HepG2 (cell line): ENCODE measurements at regions not wholly inside any gene's neighbourhood (a gene's known extent, or its start where the extent isn't known, plus 50 kb on each side); places are given as distances from the start of the nearest gene placed in this dataset.

Experiments
- ATAC-seq: fragments of 200-7000 bp; cut with Tn5 transposase; 3 replicates; pipeline ENCODE4 v1.9.1; 2020; ENCODE audit warnings: mild to moderate bottlenecking, moderate library complexity
- BruUV-seq: library from RNA; stranded (reverse); fragments of 400-500 nt; replicated peaks from 2 replicates; lab custom pipeline; 2021; lab: Mats Ljungman, UMichigan
- CTCF ChIA-PET: fragments of 300-600 bp; formaldehyde crosslinking; extraction: SDS; loops from one replicate; lab custom pipeline; 2021; ENCODE audit warnings: low total read pairs, inconsistent platforms, low intra/inter-chr PET ratio; lab: Yijun Ruan, JAX
- POLR2A ChIA-PET: fragments of 350-600 bp; sonication (Branson Sonifier 250); formaldehyde crosslinking; loops from one replicate; lab custom pipeline; 2020; ENCODE audit warnings: antibody characterized with exemption, inconsistent platforms; lab: Yijun Ruan, JAX
- DNase-seq: peaks from one replicate; pipeline ENCODE4 v3.0.0-alpha.2; 2015; ENCODE audit warnings: low spot score
- FAIRE-seq: peaks from 3 replicates; lab custom pipeline; 2011; peaks lifted over from hg19 to GRCh38; lab: Jason Lieb, UNC
- H2AFZ ChIP-seq: one replicate; pipeline ENCODE4 v1.6.1; 2011; ENCODE audit warnings: low read length, inconsistent platforms
- H3K27ac ChIP-seq: fragments of 300-600 bp; 3 replicates; pipeline ENCODE4 v1.8.0; 2011; ENCODE audit warnings: mixed run types, mild to moderate bottlenecking, mixed read lengths, low read length, inconsistent platforms; ENCODE audit not compliant: insufficient read depth; ENCODE audit errors: extremely low read length
- H3K27me3 ChIP-seq, 2 experiments: fragments of 200-600 bp in 1 of 2; 2 replicates in 1 of 2; 3 replicates in 1 of 2; pipeline versions ENCODE4 v1.6.0 to v1.8.0; 2011; ENCODE audit warnings: low read length in 2 of 2, mild to moderate bottlenecking in 2 of 2, moderate library complexity in 2 of 2, inconsistent platforms in 1 of 2; ENCODE audit not compliant: insufficient read depth in 2 of 2, control insufficient read depth in 1 of 2
- H3K36me3 ChIP-seq, 2 experiments: fragments of 200-600 bp in 1 of 2; replicated peaks in 1 of 2; 2 replicates in 1 of 2; 3 replicates in 1 of 2; pipeline versions ENCODE4 v1.5.1 to v1.8.0; 2011; ENCODE audit warnings: low read length in 2 of 2, inconsistent platforms in 1 of 2; ENCODE audit not compliant: insufficient read depth in 2 of 2, control insufficient read depth in 1 of 2
- H3K4me1 ChIP-seq: 2 replicates; pipeline ENCODE4 v1.5.1; 2012; ENCODE audit warnings: low read length, inconsistent platforms; ENCODE audit not compliant: insufficient read depth
- H3K4me2 ChIP-seq: 2 replicates; pipeline ENCODE4 v1.6.0; 2011; ENCODE audit warnings: low read depth, low read length, inconsistent platforms
- H3K4me3 ChIP-seq, 3 experiments: fragments of 200-600 bp in 1 of 3; sonication (generic), shearing (Covaris generic) in 1 of 3; replicated peaks in 1 of 3; 2 replicates each; pipeline ENCODE4 v1.5.1; 2011 to 2016; ENCODE audit warnings: low read length in 3 of 3, inconsistent platforms in 2 of 3, low read depth in 2 of 3, mild to moderate bottlenecking in 2 of 3, control low read depth in 1 of 3, mixed read lengths in 1 of 3; ENCODE audit not compliant: insufficient read depth in 1 of 3
- H3K79me2 ChIP-seq: one replicate; pipeline ENCODE4 v1.6.1; 2011; ENCODE audit warnings: low read length, inconsistent platforms; ENCODE audit not compliant: insufficient read depth
- H3K9ac ChIP-seq: 2 replicates; pipeline ENCODE4 v1.6.0; 2011; ENCODE audit warnings: mild to moderate bottlenecking, low read depth, low read length, inconsistent platforms; ENCODE audit not compliant: insufficient read depth
- H3K9me3 ChIP-seq: 2 replicates; pipeline ENCODE4 v1.5.1; 2012; ENCODE audit warnings: mild to moderate bottlenecking, low read length
- H4K20me1 ChIP-seq: 2 replicates; pipeline ENCODE4 v1.6.0; 2011; ENCODE audit warnings: inconsistent platforms, mild to moderate bottlenecking, low read length, moderate library complexity; ENCODE audit not compliant: insufficient read depth
- ETV6 ChIP-seq: sonication (generic); formaldehyde crosslinking; conservative IDR thresholded peaks from 2 replicates; pipeline ENCODE4 v1.4.0; 2020; ENCODE audit warnings: missing genetic modification reagents
- GRHL1 ChIP-seq: sonication (generic); formaldehyde crosslinking; conservative IDR thresholded peaks from 2 replicates; pipeline ENCODE4 v1.8.0; 2022; ENCODE audit warnings: missing genetic modification reagents
- MAFK ChIP-seq, 2 experiments: IDR thresholded peaks in 1 of 2; conservative IDR thresholded peaks in 1 of 2; 2 replicates each; pipeline ENCODE4 v1.6.1; 2011; ENCODE audit warnings: improper control_type of control experiment in 2 of 2, low read length in 2 of 2
- MYNN ChIP-seq: sonication (generic); formaldehyde crosslinking; IDR thresholded peaks from 2 replicates; pipeline ENCODE4 v1.4.0; 2020; ENCODE audit warnings: mild to moderate bottlenecking, low read depth, missing genetic modification reagents
- NCOA1 ChIP-seq: sonication (generic); formaldehyde crosslinking; IDR thresholded peaks from 2 replicates; pipeline ENCODE4 v1.9.0; 2021; ENCODE audit warnings: missing genetic modification reagents
- RARG ChIP-seq: sonication (generic); formaldehyde crosslinking; IDR thresholded peaks from 2 replicates; pipeline ENCODE4 v1.4.0; 2020; ENCODE audit warnings: low read depth, mild to moderate bottlenecking, missing genetic modification reagents
- SNRNP70 ChIP-seq: fragments of 200-400 bp; formaldehyde crosslinking; IDR thresholded peaks from 2 replicates; pipeline ENCODE4 v1.6.1; 2017; ENCODE audit warnings: mild to moderate bottlenecking, low read depth, low read length, moderate library complexity
- ZBTB3 ChIP-seq: sonication (generic); formaldehyde crosslinking; IDR thresholded peaks from 2 replicates; pipeline ENCODE4 v1.4.0; 2020; ENCODE audit warnings: low read depth, mild to moderate bottlenecking, moderate library complexity, missing genetic modification reagents, borderline replicate concordance
- ZNF224 ChIP-seq: sonication (generic); formaldehyde crosslinking; IDR thresholded peaks from 2 replicates; pipeline ENCODE4 v1.5.0; 2020; ENCODE audit warnings: mild to moderate bottlenecking, missing genetic modification reagents
- ZNF564 ChIP-seq: sonication (generic); formaldehyde crosslinking; IDR thresholded peaks from 2 replicates; pipeline ENCODE4 v1.8.1; 2023; ENCODE audit warnings: mild to moderate bottlenecking, missing genetic modification reagents
- ZNF615 ChIP-seq: sonication (generic); formaldehyde crosslinking; IDR thresholded peaks from 2 replicates; pipeline ENCODE4 v1.5.0; 2020; ENCODE audit warnings: mild to moderate bottlenecking, missing genetic modification reagents, borderline replicate concordance
- ZNF629 ChIP-seq: sonication (generic); formaldehyde crosslinking; conservative IDR thresholded peaks from 2 replicates; pipeline ENCODE4 v1.5.0; 2020; ENCODE audit warnings: missing genetic modification reagents
- ZSCAN12 ChIP-seq: sonication (generic); formaldehyde crosslinking; IDR thresholded peaks from 2 replicates; pipeline ENCODE4 v1.9.0; 2021; ENCODE audit warnings: mild to moderate bottlenecking, missing genetic modification reagents
- WGBS: methylation state at CpG from one replicate; pipeline ENCODE4 v1.1.6; 2017; ENCODE audit warnings: low lambda C conversion rate; 5-methylcytosine and 5-hydroxymethylcytosine counted together
- in situ Hi-C: cut with HindIII; loops from 2 replicates; pipeline ENCODE4 v1.10.0; 2017; ENCODE audit warnings: low pct_unique_long_range_greater_than_20kb; ENCODE audit not compliant: extremely low pct_ligation_motif_present
- intact Hi-C: fragments of 100-400 bp; cut with micrococcal nuclease; formaldehyde crosslinking; loops from one replicate; pipeline ENCODE4 v1.10.0; 2022; ENCODE audit not compliant: unreplicated experiment
- TF ChIP-seq, protein P1 (sequence below): sonication (generic); formaldehyde crosslinking; IDR thresholded peaks from 2 replicates; pipeline ENCODE4 v1.5.0; 2020; ENCODE audit warnings: missing genetic modification reagents
- TF ChIP-seq, protein P2 (sequence below): IDR thresholded peaks from 2 replicates; pipeline ENCODE4 v1.6.1; 2016; ENCODE audit warnings: missing compliant biosample characterization, missing genetic modification reagents, borderline replicate concordance
- TF ChIP-seq, protein P3 (sequence below): sonication (generic); formaldehyde crosslinking; IDR thresholded peaks from 2 replicates; pipeline ENCODE4 v1.4.0; 2020; ENCODE audit warnings: mild to moderate bottlenecking, missing genetic modification reagents

GRCh38 chr9:109716631-109717030 is 63.4 kb upstream of the PALM2AKAP2 start (continued):
- TF ChIP-seq SNRNP70 (no peak), ZNF629 (no peak), ETV6 (CRISPR knock-in tag) (no peak), MAFK (conservative IDR thresholded peaks at IDR 0.05 in 1 of 2, IDR thresholded peaks at IDR 0.05 in 1 of 2; ENCODE audit: low read length in 2 of 2) (no peak), ZNF224 (CRISPR knock-in tag) (no peak), ZBTB3 (CRISPR knock-in tag) (no peak)
- TF ChIP-seq, protein P1, sequence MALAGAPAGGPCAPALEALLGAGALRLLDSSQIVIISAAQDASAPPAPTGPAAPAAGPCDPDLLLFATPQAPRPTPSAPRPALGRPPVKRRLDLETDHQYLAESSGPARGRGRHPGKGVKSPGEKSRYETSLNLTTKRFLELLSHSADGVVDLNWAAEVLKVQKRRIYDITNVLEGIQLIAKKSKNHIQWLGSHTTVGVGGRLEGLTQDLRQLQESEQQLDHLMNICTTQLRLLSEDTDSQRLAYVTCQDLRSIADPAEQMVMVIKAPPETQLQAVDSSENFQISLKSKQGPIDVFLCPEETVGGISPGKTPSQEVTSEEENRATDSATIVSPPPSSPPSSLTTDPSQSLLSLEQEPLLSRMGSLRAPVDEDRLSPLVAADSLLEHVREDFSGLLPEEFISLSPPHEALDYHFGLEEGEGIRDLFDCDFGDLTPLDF (CRISPR knock-in tag), result no peak
- TF ChIP-seq, protein P2, sequence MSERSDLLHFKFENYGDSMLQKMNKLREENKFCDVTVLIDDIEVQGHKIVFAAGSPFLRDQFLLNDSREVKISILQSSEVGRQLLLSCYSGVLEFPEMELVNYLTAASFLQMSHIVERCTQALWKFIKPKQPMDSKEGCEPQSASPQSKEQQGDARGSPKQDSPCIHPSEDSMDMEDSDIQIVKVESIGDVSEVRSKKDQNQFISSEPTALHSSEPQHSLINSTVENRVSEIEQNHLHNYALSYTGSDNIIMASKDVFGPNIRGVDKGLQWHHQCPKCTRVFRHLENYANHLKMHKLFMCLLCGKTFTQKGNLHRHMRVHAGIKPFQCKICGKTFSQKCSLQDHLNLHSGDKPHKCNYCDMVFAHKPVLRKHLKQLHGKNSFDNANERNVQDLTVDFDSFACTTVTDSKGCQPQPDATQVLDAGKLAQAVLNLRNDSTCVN (CRISPR knock-in tag), result no peak
- TF ChIP-seq, all 625 proteins: peak for 0

DNA sequence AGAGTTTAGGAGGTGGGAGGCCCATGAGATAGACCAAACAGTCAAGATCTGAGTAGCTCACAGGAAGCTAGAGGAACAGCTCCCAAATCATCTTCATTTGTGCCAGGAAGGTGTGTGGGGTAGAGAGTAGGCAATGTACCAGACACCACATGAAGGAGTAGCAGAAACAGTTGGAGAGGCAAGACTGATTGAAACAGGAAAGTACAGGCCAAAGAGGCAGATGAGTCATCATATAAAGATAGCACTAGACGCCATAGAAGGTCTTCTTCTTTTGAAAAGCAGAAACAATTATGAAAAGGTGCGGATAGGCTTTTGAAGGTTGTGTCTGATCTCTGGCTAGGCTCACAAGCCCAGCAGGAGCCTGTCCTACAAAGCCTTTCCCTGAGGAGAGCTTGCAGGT is 62.7 kb upstream of the PALM2AKAP2 start:
- Histone ChIP-seq H3K79me2 (no peaks in the 10 kb centered on the region), H3K27me3 (peaks cover 0 to 2% of the 10 kb centered on the region in 2 experiments; a peak in 1 of 5 replicates), H3K4me2 (no peak overlapping the region), H3K4me3 (no peak overlapping the region), H3K9ac (no peak overlapping the region), H3K4me1 (no peaks in the 10 kb centered on the region), H4K20me1 (no peaks in the 10 kb centered on the region), H3K9me3 (no peaks in the 10 kb centered on the region), H3K36me3 (no peaks in the 10 kb centered on the region), H2AFZ (no peak overlapping the region), H3K27ac (no peak overlapping the region)
- DNase-seq (no peak), ATAC-seq (no peak), FAIRE-seq (no peak)
- 67% methylated on average over 2 of the region's 2 CpGs for WGBS
- in situ Hi-C loops (no loop called here), intact Hi-C loops (no loop called here)
- ChIA-PET POLR2A (no interaction called here), CTCF (no interaction called here)
- BruUV-seq, result no TSS peak
- TF ChIP-seq RARG, result no peak
- TF ChIP-seq ZSCAN12 (CRISPR knock-in tag), result no peak
- TF ChIP-seq MYNN (CRISPR knock-in tag), result no peak
- TF ChIP-seq ZNF615 (CRISPR knock-in tag), result no peak
- TF ChIP-seq GRHL1 (CRISPR knock-in tag), result no peak
- TF ChIP-seq NCOA1 (CRISPR knock-in tag), result no peak
- TF ChIP-seq, protein P3, sequence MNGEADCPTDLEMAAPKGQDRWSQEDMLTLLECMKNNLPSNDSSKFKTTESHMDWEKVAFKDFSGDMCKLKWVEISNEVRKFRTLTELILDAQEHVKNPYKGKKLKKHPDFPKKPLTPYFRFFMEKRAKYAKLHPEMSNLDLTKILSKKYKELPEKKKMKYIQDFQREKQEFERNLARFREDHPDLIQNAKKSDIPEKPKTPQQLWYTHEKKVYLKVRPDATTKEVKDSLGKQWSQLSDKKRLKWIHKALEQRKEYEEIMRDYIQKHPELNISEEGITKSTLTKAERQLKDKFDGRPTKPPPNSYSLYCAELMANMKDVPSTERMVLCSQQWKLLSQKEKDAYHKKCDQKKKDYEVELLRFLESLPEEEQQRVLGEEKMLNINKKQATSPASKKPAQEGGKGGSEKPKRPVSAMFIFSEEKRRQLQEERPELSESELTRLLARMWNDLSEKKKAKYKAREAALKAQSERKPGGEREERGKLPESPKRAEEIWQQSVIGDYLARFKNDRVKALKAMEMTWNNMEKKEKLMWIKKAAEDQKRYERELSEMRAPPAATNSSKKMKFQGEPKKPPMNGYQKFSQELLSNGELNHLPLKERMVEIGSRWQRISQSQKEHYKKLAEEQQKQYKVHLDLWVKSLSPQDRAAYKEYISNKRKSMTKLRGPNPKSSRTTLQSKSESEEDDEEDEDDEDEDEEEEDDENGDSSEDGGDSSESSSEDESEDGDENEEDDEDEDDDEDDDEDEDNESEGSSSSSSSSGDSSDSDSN (CRISPR knock-in tag), result no peak
- no peak for TF ChIP-seq ZNF564 (CRISPR knock-in tag)
